OCI-LY7 (cell line): ENCODE measurements at regions not wholly inside any gene's neighbourhood (a gene's known extent, or its start where the extent isn't known, plus 50 kb on each side); places are given as distances from the start of the nearest gene placed in this dataset.

Source experiments
- EZH2phosphoT487 ChIP-seq: fragments of 200-600 bp; sonication (generic); IDR thresholded peaks from 2 replicates; pipeline ENCODE4 v1.6.1; 2018; ENCODE audit warnings: low read depth, borderline replicate concordance, mild to moderate bottlenecking, mixed run types, antibody characterized with exemption, low read length, moderate library complexity, mixed read lengths
- TF ChIP-seq, protein P1 (sequence below): fragments of 200-600 bp; sonication (generic); conservative IDR thresholded peaks from 2 replicates; pipeline ENCODE4 v1.5.1; 2014; ENCODE audit warnings: mild to moderate bottlenecking, antibody characterized with exemption, low read length, moderate library complexity, mixed read lengths

DNA sequence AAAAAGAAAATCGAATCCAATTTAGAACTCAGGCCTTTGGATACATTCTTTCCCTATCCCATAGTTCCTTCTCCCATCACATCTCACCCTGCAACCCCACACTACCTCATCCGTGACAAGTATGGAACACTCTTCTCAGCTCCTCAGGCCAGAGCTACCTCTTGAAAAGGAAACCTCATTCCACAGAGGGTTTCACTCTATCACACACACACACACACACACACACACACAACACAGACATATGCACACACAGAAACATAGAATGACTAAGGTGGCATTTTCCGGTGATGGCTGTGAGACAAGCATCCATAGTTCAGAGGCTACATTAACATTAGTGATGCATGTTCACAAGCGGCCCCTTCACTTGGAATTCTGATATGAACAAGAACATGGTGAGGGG is 122.0 kb upstream of the HES1 start:
- TF ChIP-seq, protein P1, sequence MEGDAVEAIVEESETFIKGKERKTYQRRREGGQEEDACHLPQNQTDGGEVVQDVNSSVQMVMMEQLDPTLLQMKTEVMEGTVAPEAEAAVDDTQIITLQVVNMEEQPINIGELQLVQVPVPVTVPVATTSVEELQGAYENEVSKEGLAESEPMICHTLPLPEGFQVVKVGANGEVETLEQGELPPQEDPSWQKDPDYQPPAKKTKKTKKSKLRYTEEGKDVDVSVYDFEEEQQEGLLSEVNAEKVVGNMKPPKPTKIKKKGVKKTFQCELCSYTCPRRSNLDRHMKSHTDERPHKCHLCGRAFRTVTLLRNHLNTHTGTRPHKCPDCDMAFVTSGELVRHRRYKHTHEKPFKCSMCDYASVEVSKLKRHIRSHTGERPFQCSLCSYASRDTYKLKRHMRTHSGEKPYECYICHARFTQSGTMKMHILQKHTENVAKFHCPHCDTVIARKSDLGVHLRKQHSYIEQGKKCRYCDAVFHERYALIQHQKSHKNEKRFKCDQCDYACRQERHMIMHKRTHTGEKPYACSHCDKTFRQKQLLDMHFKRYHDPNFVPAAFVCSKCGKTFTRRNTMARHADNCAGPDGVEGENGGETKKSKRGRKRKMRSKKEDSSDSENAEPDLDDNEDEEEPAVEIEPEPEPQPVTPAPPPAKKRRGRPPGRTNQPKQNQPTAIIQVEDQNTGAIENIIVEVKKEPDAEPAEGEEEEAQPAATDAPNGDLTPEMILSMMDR: no peak
- no peak for TF ChIP-seq EZH2phosphoT487
